ENCODE measurements at regions not wholly inside any gene's neighbourhood (a gene's known extent, or its start where the extent isn't known, plus 50 kb on each side); places are given as distances from the start of the nearest gene placed in this dataset.

DNA sequence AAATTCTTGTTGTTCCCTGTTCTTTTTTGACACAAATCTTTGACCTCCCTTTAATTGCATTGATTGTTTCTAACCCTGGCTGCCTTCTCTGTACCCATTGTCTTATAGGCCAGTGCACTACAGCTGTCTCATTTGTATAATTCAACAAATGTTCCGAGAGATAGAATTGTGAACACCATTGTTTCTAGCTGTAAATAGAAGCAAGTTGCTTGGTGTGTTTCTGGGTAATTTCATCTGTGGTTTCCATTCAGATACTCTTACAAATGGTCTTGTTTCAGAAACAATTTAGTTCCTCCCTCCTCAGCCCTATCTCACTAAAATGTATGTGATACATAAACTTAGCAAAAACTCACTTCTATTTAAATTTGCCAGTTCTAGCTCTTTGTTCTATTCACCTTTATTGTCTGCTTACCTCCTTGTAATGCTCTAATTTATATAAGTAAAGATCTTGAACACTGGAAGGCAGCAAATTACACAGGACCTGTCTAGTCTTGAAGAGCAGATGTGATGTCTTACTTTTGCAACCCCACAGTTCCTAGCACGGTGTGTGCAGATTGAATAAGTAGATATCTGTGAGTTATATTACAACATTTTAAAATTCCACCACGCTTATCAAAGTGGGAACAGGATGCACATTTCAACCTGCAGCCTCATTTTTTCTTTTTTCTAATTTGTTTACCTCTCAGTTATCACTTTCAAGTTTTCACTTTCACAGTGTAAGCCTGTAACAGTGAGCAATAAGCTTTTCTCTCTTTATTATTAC, 515.6 kb upstream of the ZP4 start:
- POLR2A ChIA-PET, result no interaction called here

More for the DNA sequence above, 515.6 kb upstream of the ZP4 start:
- Histone ChIP-seq H2AFZ (ENCODE audit: low read length) (no peak overlapping the region), H3K4me3 (replicated peaks in 1 of 3; ENCODE audit: insufficient read depth in 1 of 3, low read depth in 2 of 3, low read length in 3 of 3) (no peak overlapping the region), H3K9ac (ENCODE audit: insufficient read depth, low read depth, low read length) (no peak overlapping the region), H3K4me1 (ENCODE audit: insufficient read depth, low read length) (no peaks in the 10 kb centered on the region), H4K20me1 (ENCODE audit: insufficient read depth, low read length) (no peaks in the 10 kb centered on the region), H3K79me2 (ENCODE audit: insufficient read depth, low read length) (no peaks in the 10 kb centered on the region), H3K36me3 (replicated peaks in 1 of 2; ENCODE audit: control insufficient read depth in 1 of 2, insufficient read depth in 2 of 2, low read length in 2 of 2) (no peaks in the 10 kb centered on the region), H3K27me3 (ENCODE audit: control insufficient read depth in 1 of 2, insufficient read depth in 2 of 2, low read length in 2 of 2) (no peaks in the 10 kb centered on the region), H3K9me3 (ENCODE audit: low read length) (peaks cover 92% of the 10 kb centered on the region), H3K4me2 (ENCODE audit: low read depth, low read length) (no peak overlapping the region), H3K27ac (ENCODE audit: extremely low read length, insufficient read depth, low read length) (no peak overlapping the region)
- DNase-seq (ENCODE audit: low spot score), result no peak
- TF ChIP-seq ZNF431 (CRISPR knock-in tag; IDR thresholded peaks at IDR 0.05; ENCODE audit: borderline replicate concordance, low read depth) (no peak), SIN3A (IDR thresholded peaks at IDR 0.05; ENCODE audit: borderline replicate concordance, low read depth, low read length) (no peak), REL (CRISPR knock-in tag; conservative IDR thresholded peaks at IDR 0.05) (no peak), MTF1 (CRISPR knock-in tag; IDR thresholded peaks at IDR 0.05) (no peak), ZC3H13 (CRISPR knock-in tag; IDR thresholded peaks at IDR 0.05) (no peak), NRL (CRISPR knock-in tag; IDR thresholded peaks at IDR 0.05; ENCODE audit: borderline replicate concordance) (no peak), ZNF30 (CRISPR knock-in tag; IDR thresholded peaks at IDR 0.05) (no peak), ZNF644 (CRISPR knock-in tag; IDR thresholded peaks at IDR 0.05; ENCODE audit: low read depth) (no peak)
- TF ChIP-seq, protein P1, sequence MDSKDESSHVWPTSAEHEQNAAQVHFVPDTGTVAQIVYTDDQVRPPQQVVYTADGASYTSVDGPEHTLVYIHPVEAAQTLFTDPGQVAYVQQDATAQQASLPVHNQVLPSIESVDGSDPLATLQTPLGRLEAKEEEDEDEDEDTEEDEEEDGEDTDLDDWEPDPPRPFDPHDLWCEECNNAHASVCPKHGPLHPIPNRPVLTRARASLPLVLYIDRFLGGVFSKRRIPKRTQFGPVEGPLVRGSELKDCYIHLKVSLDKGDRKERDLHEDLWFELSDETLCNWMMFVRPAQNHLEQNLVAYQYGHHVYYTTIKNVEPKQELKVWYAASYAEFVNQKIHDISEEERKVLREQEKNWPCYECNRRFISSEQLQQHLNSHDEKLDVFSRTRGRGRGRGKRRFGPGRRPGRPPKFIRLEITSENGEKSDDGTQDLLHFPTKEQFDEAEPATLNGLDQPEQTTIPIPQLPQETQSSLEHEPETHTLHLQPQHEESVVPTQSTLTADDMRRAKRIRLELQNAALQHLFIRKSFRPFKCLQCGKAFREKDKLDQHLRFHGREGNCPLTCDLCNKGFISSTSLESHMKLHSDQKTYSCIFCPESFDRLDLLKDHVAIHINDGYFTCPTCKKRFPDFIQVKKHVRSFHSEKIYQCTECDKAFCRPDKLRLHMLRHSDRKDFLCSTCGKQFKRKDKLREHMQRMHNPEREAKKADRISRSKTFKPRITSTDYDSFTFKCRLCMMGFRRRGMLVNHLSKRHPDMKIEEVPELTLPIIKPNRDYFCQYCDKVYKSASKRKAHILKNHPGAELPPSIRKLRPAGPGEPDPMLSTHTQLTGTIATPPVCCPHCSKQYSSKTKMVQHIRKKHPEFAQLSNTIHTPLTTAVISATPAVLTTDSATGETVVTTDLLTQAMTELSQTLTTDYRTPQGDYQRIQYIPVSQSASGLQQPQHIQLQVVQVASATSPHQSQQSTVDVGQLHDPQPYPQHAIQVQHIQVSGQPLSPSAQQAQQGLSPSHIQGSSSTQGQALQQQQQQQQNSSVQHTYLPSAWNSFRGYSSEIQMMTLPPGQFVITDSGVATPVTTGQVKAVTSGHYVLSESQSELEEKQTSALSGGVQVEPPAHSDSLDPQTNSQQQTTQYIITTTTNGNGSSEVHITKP (CRISPR knock-in tag; IDR thresholded peaks at IDR 0.05; ENCODE audit: low read depth), result no peak
- TF ChIP-seq, protein P2, sequence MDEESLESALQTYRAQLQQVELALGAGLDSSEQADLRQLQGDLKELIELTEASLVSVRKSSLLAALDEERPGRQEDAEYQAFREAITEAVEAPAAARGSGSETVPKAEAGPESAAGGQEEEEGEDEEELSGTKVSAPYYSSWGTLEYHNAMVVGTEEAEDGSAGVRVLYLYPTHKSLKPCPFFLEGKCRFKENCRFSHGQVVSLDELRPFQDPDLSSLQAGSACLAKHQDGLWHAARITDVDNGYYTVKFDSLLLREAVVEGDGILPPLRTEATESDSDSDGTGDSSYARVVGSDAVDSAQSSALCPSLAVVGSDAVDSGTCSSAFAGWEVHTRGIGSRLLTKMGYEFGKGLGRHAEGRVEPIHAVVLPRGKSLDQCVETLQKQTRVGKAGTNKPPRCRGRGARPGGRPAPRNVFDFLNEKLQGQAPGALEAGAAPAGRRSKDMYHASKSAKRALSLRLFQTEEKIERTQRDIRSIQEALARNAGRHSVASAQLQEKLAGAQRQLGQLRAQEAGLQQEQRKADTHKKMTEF (CRISPR knock-in tag; IDR thresholded peaks at IDR 0.05), result no peak
- intact Hi-C loops (cut with micrococcal nuclease; ENCODE audit: unreplicated experiment), result no loop called here
- 16% methylated on average over 3 of the region's 3 CpGs for WGBS (ENCODE audit: low lambda C conversion rate)
- in situ Hi-C loops (cut with HindIII; ENCODE audit: extremely low pct_ligation_motif_present, low pct_unique_long_range_greater_than_20kb), result no loop called here
- FAIRE-seq, result no peak
- CTCF ChIA-PET (ENCODE audit: low intra/inter-chr PET ratio, low total read pairs), result no interaction called here
- no TSS peak for BruUV-seq (replicated peaks)
- no peak for ATAC-seq
